Gastrocnemius medialis (tissue), 4 donors: ENCODE measurements at regions not wholly inside any gene's neighbourhood (a gene's known extent, or its start where the extent isn't known, plus 50 kb on each side); places are given as distances from the start of the nearest gene placed in this dataset.

Experiments used
- POLR2A ChIP-seq, 2 donors: fragments of 450-650 bp; IDR thresholded peaks; one replicate each; pipeline ENCODE4 v1.6.1; 2017; ENCODE audit warnings: antibody characterized with exemption in 2 of 2, mild to moderate bottlenecking in 2 of 2, moderate library complexity in 2 of 2
- TF ChIP-seq, protein P1 (sequence below), 5 experiments: fragments of 450-650 bp in 3 of 5; fragments of 200-600 bp in 2 of 5; sonication (generic) in 2 of 5; IDR thresholded peaks in 4 of 5; conservative IDR thresholded peaks in 1 of 5; 1 replicate in 4 of 5; 2 replicates in 1 of 5; pipeline ENCODE4 v1.5.1; 2016 to 2019; ENCODE audit warnings: antibody characterized with exemption in 5 of 5, mild to moderate bottlenecking in 3 of 5, moderate library complexity in 3 of 5

- TF ChIP-seq, protein P1, sequence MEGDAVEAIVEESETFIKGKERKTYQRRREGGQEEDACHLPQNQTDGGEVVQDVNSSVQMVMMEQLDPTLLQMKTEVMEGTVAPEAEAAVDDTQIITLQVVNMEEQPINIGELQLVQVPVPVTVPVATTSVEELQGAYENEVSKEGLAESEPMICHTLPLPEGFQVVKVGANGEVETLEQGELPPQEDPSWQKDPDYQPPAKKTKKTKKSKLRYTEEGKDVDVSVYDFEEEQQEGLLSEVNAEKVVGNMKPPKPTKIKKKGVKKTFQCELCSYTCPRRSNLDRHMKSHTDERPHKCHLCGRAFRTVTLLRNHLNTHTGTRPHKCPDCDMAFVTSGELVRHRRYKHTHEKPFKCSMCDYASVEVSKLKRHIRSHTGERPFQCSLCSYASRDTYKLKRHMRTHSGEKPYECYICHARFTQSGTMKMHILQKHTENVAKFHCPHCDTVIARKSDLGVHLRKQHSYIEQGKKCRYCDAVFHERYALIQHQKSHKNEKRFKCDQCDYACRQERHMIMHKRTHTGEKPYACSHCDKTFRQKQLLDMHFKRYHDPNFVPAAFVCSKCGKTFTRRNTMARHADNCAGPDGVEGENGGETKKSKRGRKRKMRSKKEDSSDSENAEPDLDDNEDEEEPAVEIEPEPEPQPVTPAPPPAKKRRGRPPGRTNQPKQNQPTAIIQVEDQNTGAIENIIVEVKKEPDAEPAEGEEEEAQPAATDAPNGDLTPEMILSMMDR (IDR thresholded peaks at IDR 0.05 in 4 of 5, conservative IDR thresholded peaks at IDR 0.05 in 1 of 5), result no peak
- TF ChIP-seq POLR2A (IDR thresholded peaks at IDR 0.05), result no peak
Observed at GRCh38 chr20:61131944-61132343, 120.1 kb upstream of the CDH4 start.
